ENCODE measurements at regions not wholly inside any gene's neighbourhood (a gene's known extent, or its start where the extent isn't known, plus 50 kb on each side); places are given as distances from the start of the nearest gene placed in this dataset.
"Not testable (repeated sequence)": the region's sequence is repeated elsewhere in the genome, so short reads cannot be mapped to it uniquely, and the experiment has no call there.

- no peak for DNase-seq (ENCODE audit: low spot score)
These were observed 287.1 kb downstream of the SOX2 start for GRCh38 chr3:181998828-181999227.

- no peak for DNase-seq (ENCODE audit: low spot score)
These were observed 287.6 kb downstream of the SOX2 start for GRCh38 chr3:181999314-181999713.

GRCh38 chr3:182000447-182000846 is 288.7 kb downstream of the SOX2 start:
- DNase-seq (ENCODE audit: low spot score), result no peak

GRCh38 chr3:182005219-182005618 is 293.5 kb downstream of the SOX2 start:
- no peak for DNase-seq (ENCODE audit: low spot score)

- no peak for DNase-seq (ENCODE audit: low spot score)
These were observed 294.0 kb downstream of the SOX2 start for GRCh38 chr3:182005701-182006100.

- no peak for DNase-seq (ENCODE audit: low spot score)
These were observed 294.7 kb downstream of the SOX2 start for GRCh38 chr3:182006431-182006830.

- DNase-seq (ENCODE audit: low spot score), result no peak
These were observed 295.7 kb downstream of the SOX2 start for GRCh38 chr3:182007441-182007840.

GRCh38 chr3:182018361-182018760 is 306.6 kb downstream of the SOX2 start:
- no peak for DNase-seq (ENCODE audit: low spot score)

GRCh38 chr3:182019926-182020325 is 308.2 kb downstream of the SOX2 start:
- DNase-seq (ENCODE audit: low spot score), result no peak

- DNase-seq (ENCODE audit: low spot score), result no peak
These were observed 312.1 kb downstream of the SOX2 start for GRCh38 chr3:182023843-182024242.

GRCh38 chr3:182027366-182027765 is 315.6 kb downstream of the SOX2 start:
- no peak for DNase-seq (ENCODE audit: low spot score)

GRCh38 chr3:182028081-182028480 is 316.4 kb downstream of the SOX2 start:
- DNase-seq (ENCODE audit: low spot score), result no peak

GRCh38 chr3:182034231-182034630 is 322.5 kb downstream of the SOX2 start:
- DNase-seq (ENCODE audit: low spot score), result not testable (repeated sequence)

GRCh38 chr3:182035324-182035723 is 323.6 kb downstream of the SOX2 start:
- no peak for DNase-seq (ENCODE audit: low spot score)

- no peak for DNase-seq (ENCODE audit: low spot score)
These were observed 324.7 kb downstream of the SOX2 start for GRCh38 chr3:182036382-182036781.

GRCh38 chr3:182041668-182042291 is 330.1 kb downstream of the SOX2 start:
- no peak for DNase-seq (ENCODE audit: low spot score)

- DNase-seq (ENCODE audit: low spot score), result peak; percentile 3
These were observed 334.0 kb downstream of the SOX2 start for GRCh38 chr3:182045736-182046135.

- no peak for DNase-seq (ENCODE audit: low spot score)
These were observed 334.5 kb downstream of the SOX2 start for GRCh38 chr3:182046166-182046764.

GRCh38 chr3:182050932-182051331 is 339.2 kb downstream of the SOX2 start:
- DNase-seq (ENCODE audit: low spot score), result no peak

GRCh38 chr3:182052332-182052731 is 340.6 kb downstream of the SOX2 start:
- no peak for DNase-seq (ENCODE audit: low spot score)

- DNase-seq (ENCODE audit: low spot score), result no peak
These were observed 341.0 kb downstream of the SOX2 start for GRCh38 chr3:182052757-182053156.

GRCh38 chr3:182058488-182058887 is 346.8 kb downstream of the SOX2 start:
- DNase-seq (ENCODE audit: low spot score), result no peak

GRCh38 chr3:182063742-182064141 is 352.0 kb downstream of the SOX2 start:
- DNase-seq (ENCODE audit: low spot score), result no peak

- DNase-seq (ENCODE audit: low spot score), result no peak
These were observed 355.7 kb downstream of the SOX2 start for GRCh38 chr3:182067423-182067822.

All from globus pallidus (tissue), 1 donor.